ENCODE measurements at regions not wholly inside any gene's neighbourhood (a gene's known extent, or its start where the extent isn't known, plus 50 kb on each side); places are given as distances from the start of the nearest gene placed in this dataset.
"Not testable (repeated sequence)": the region's sequence is repeated elsewhere in the genome, so short reads cannot be mapped to it uniquely, and the experiment has no call there.

- Histone ChIP-seq H3K27me3 (no peaks in the 10 kb centered on the region), H3K36me3 (no peaks in the 10 kb centered on the region), H3K27ac (no peak overlapping the region), H3K4me1 (no peaks in the 10 kb centered on the region), H3K9me3 (no peaks in the 10 kb centered on the region), H3K4me3 (no peak overlapping the region)
- 29 to 56% methylated on average over 4 of the region's 4 CpGs for WGBS, 2 donors
- intact Hi-C loops (cut with DNase I) = no loop called here
- DNase-seq = no peak
- TF ChIP-seq, protein P1, sequence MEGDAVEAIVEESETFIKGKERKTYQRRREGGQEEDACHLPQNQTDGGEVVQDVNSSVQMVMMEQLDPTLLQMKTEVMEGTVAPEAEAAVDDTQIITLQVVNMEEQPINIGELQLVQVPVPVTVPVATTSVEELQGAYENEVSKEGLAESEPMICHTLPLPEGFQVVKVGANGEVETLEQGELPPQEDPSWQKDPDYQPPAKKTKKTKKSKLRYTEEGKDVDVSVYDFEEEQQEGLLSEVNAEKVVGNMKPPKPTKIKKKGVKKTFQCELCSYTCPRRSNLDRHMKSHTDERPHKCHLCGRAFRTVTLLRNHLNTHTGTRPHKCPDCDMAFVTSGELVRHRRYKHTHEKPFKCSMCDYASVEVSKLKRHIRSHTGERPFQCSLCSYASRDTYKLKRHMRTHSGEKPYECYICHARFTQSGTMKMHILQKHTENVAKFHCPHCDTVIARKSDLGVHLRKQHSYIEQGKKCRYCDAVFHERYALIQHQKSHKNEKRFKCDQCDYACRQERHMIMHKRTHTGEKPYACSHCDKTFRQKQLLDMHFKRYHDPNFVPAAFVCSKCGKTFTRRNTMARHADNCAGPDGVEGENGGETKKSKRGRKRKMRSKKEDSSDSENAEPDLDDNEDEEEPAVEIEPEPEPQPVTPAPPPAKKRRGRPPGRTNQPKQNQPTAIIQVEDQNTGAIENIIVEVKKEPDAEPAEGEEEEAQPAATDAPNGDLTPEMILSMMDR (IDR thresholded peaks at IDR 0.05) = no peak
- no peak for TF ChIP-seq POLR2A (IDR thresholded peaks at IDR 0.05)
- no peak for TF ChIP-seq POLR2AphosphoS5 (IDR thresholded peaks at IDR 0.05)
- no peak for TF ChIP-seq EP300 (IDR thresholded peaks at IDR 0.05)
Measured at GRCh38 chr1:185464777-185465176, 147.7 kb upstream of the IVNS1ABP start.

GRCh38 chr1:185463433-185463832 is 146.4 kb upstream of the IVNS1ABP start:
- TF ChIP-seq, protein P1 (IDR thresholded peaks at IDR 0.05) = no peak
- TF ChIP-seq EP300 (IDR thresholded peaks at IDR 0.05) (no peak), POLR2A (IDR thresholded peaks at IDR 0.05) (no peak), POLR2AphosphoS5 (IDR thresholded peaks at IDR 0.05) (no peak)
- Histone ChIP-seq H3K4me1 (no peaks in the 10 kb centered on the region), H3K36me3 (no peaks in the 10 kb centered on the region), H3K27ac (no peak overlapping the region), H3K9me3 (no peaks in the 10 kb centered on the region), H3K27me3 (no peaks in the 10 kb centered on the region), H3K4me3 (no peak overlapping the region)
- no peak for DNase-seq
- WGBS, 2 donors = 77 to 93% methylated on average over 3 of the region's 3 CpGs
- intact Hi-C loops (cut with DNase I) = no loop called here

- Histone ChIP-seq H3K27me3 (no peaks in the 10 kb centered on the region), H3K9me3 (no peaks in the 10 kb centered on the region), H3K4me3 (no peak overlapping the region), H3K27ac (no peak overlapping the region), H3K4me1 (no peaks in the 10 kb centered on the region), H3K36me3 (no peaks in the 10 kb centered on the region)
- no peak for TF ChIP-seq EP300 (IDR thresholded peaks at IDR 0.05)
- no peak for TF ChIP-seq POLR2A (IDR thresholded peaks at IDR 0.05)
- no peak for TF ChIP-seq POLR2AphosphoS5 (IDR thresholded peaks at IDR 0.05)
- TF ChIP-seq, protein P1 (IDR thresholded peaks at IDR 0.05) = no peak
- 23 to 69% methylated on average over 4 of the region's 4 CpGs for WGBS, 2 donors
- intact Hi-C loops (cut with DNase I) = no loop called here
- DNase-seq = no peak
Measured at GRCh38 chr1:185463011-185463410, 146.0 kb upstream of the IVNS1ABP start.

DNA sequence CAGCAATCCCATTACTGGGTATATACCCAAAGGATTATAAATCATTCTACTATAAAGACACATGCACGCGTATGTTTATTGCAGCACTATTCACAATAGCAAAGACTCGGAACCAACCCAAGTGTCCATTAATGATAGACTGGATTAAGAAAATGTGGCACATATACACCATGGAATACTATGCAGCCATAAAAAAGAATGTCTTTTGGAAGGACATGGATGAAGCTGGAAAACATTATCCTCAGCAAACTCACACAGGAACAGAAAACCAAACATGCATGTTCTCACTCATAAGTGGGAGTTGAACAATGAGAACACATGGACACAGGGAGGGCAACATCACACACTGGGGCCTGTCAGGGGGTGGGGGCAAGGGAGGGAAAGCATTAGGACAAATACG is 143.7 kb upstream of the IVNS1ABP start:
- 92 to 99% methylated on average over 4 of the region's 4 CpGs for WGBS, 2 donors
- H3K27me3 ChIP-seq; H3K27ac ChIP-seq; H3K4me3 ChIP-seq; intact Hi-C loops (cut with DNase I); DNase-seq; H3K4me1 ChIP-seq; H3K9me3 ChIP-seq; H3K36me3 ChIP-seq: not testable (repeated sequence)

DNA sequence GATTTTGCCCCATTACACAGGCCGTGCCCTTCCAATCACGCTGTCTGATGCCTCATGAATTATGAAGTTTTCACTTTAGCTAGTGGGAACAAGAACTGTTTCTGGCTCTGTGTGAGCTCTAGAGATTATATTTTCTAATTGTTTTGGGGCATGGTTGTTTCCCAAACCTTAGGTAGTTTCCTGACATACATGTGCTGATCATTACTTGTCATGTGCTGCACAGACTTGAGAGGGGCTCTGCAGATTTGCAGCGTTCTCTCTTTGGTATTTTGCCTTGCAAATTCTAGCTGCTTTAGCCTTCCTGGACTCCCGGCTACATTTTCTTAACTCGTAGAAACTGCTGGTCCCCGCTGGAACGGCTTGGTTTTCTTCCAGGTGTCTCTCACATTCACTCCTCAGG is 142.1 kb upstream of the IVNS1ABP start:
- H3K4me1 ChIP-seq = no peaks in the 10 kb centered on the region
- no peak overlapping the region for H3K27ac ChIP-seq
- no peaks in the 10 kb centered on the region for H3K36me3 ChIP-seq
- H3K27me3 ChIP-seq = no peaks in the 10 kb centered on the region
- TF ChIP-seq EP300 (IDR thresholded peaks at IDR 0.05) = no peak
- no peak for TF ChIP-seq POLR2AphosphoS5 (IDR thresholded peaks at IDR 0.05)
- no peak for TF ChIP-seq POLR2A (IDR thresholded peaks at IDR 0.05)
- TF ChIP-seq, protein P1 (IDR thresholded peaks at IDR 0.05) = no peak
- DNase-seq = no peak
- intact Hi-C loops (cut with DNase I) = no loop called here
- 96 to 98% methylated on average over 7 of the region's 7 CpGs for WGBS, 2 donors
- no peak overlapping the region for H3K4me3 ChIP-seq
- no peaks in the 10 kb centered on the region for H3K9me3 ChIP-seq

Data from sigmoid colon (tissue), 6 donors.